ENCODE measurements at regions not wholly inside any gene's neighbourhood (a gene's known extent, or its start where the extent isn't known, plus 50 kb on each side); places are given as distances from the start of the nearest gene placed in this dataset.

DNA sequence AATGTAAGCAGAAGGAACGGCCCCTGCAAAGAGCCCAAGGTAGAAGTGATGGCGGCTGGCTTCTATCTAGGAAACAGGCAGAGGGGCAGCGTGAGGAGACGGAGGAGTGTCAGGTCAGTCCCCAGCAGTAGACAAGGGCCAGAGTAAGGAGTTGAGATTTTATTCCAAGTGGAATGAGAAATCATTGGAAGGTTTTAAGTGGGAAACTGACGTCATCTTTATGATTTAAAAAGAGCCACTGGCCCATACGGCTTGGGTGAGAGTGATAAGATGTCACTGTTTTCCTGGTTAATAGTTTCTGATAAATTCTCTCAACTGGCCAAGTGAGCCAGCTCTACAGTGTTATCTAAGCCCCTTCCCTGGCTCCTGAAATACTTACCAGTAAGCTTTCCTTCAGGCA is 103.2 kb upstream of the CAMK1G start:
- WGBS, 2 donors, result 88 to 89% methylated on average over 6 of the region's 6 CpGs
- H3K36me3 ChIP-seq, result no peaks in the 10 kb centered on the region
- TF ChIP-seq POLR2A (IDR thresholded peaks at IDR 0.05), result no peak
- TF ChIP-seq EP300 (IDR thresholded peaks at IDR 0.05), result no peak
- TF ChIP-seq, protein P1, sequence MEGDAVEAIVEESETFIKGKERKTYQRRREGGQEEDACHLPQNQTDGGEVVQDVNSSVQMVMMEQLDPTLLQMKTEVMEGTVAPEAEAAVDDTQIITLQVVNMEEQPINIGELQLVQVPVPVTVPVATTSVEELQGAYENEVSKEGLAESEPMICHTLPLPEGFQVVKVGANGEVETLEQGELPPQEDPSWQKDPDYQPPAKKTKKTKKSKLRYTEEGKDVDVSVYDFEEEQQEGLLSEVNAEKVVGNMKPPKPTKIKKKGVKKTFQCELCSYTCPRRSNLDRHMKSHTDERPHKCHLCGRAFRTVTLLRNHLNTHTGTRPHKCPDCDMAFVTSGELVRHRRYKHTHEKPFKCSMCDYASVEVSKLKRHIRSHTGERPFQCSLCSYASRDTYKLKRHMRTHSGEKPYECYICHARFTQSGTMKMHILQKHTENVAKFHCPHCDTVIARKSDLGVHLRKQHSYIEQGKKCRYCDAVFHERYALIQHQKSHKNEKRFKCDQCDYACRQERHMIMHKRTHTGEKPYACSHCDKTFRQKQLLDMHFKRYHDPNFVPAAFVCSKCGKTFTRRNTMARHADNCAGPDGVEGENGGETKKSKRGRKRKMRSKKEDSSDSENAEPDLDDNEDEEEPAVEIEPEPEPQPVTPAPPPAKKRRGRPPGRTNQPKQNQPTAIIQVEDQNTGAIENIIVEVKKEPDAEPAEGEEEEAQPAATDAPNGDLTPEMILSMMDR (IDR thresholded peaks at IDR 0.05), result no peak
- no peak for TF ChIP-seq POLR2AphosphoS5 (IDR thresholded peaks at IDR 0.05)
- intact Hi-C loops (cut with DNase I), result no loop called here
- DNase-seq, result no peak
- no peaks in the 10 kb centered on the region for H3K9me3 ChIP-seq
- no peaks in the 10 kb centered on the region for H3K4me1 ChIP-seq
- no peak overlapping the region for H3K27ac ChIP-seq
- no peak overlapping the region for H3K4me3 ChIP-seq
- H3K27me3 ChIP-seq, result no peaks in the 10 kb centered on the region

DNA sequence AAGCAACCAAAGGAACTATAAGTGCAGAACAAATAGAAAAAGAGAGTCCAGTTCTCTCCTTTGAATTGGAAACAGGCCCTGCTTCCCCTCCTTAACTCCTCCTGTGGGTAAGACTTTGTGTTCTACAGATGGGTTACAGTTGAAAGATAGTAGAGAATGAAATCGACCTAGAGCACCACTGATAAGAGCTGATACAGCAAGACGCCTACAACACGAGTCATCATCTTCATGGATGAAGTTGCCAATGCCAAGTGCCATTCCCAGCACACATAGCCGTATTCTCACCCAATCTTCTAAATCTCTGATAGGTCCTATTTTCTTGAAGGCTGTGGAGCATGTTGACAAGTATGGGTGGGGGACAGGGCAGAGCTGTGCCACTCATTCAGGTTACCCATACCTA is 99.8 kb upstream of the CAMK1G start:
- no peaks in the 10 kb centered on the region for H3K9me3 ChIP-seq
- WGBS, 2 donors, result 78 to 89% methylated on average over 4 of the region's 4 CpGs
- H3K4me1 ChIP-seq, result no peaks in the 10 kb centered on the region
- H3K27me3 ChIP-seq, result no peaks in the 10 kb centered on the region
- no peak overlapping the region for H3K27ac ChIP-seq
- no peak overlapping the region for H3K4me3 ChIP-seq
- H3K36me3 ChIP-seq, result no peaks in the 10 kb centered on the region
- intact Hi-C loops (cut with DNase I), result no loop called here
- DNase-seq, result no peak
- TF ChIP-seq EP300 (IDR thresholded peaks at IDR 0.05) (no peak), POLR2AphosphoS5 (IDR thresholded peaks at IDR 0.05) (no peak), POLR2A (IDR thresholded peaks at IDR 0.05) (no peak)
- TF ChIP-seq, protein P1 (IDR thresholded peaks at IDR 0.05), result no peak

DNA sequence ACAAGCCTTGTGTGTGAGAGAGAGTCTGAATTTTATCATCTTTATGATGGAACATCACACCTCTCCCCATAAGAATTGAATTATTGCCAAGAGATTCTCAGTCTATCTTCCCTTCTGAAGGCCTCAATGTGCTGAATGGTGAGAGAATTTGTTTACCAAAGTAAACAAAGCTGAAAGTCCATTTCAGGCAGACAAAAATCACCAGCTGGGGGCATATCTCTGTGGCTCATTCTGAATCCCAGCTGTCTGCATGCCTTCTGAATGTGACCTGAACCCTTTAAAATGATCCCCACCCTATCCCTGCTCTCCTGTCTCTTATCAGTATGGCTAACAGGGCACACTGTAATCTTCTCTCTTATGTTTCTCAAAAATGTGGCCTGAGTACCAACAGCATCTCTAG is 99.1 kb upstream of the CAMK1G start:
- H3K9me3 ChIP-seq, result no peaks in the 10 kb centered on the region
- intact Hi-C loops (cut with DNase I), result no loop called here
- H3K27me3 ChIP-seq, result no peaks in the 10 kb centered on the region
- no peak overlapping the region for H3K27ac ChIP-seq
- H3K4me3 ChIP-seq, result no peak overlapping the region
- no peak for DNase-seq
- no peak for TF ChIP-seq EP300 (IDR thresholded peaks at IDR 0.05)
- TF ChIP-seq POLR2A (IDR thresholded peaks at IDR 0.05), result no peak
- no peaks in the 10 kb centered on the region for H3K36me3 ChIP-seq
- H3K4me1 ChIP-seq, result no peaks in the 10 kb centered on the region

DNA sequence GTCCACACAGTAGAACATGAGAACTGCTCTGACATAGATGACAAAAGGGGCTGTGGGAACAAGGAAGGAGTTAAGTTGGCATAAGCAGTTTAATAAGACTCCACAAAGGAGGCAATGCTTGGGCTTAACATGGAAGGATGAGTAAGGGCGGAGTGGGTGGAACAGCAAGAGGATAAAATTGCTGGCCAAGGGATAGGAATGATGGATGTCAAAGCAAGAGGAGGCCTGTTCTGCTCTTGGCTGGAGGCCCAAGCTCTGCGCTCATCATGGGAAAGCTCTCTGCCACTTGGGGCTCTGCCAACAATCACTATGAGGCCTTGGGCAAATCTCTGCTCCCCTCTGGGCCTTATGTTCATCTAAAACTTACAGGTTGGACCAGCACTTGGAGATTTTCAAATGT is 98.3 kb upstream of the CAMK1G start:
- Histone ChIP-seq H3K36me3 (no peaks in the 10 kb centered on the region), H3K9me3 (no peaks in the 10 kb centered on the region), H3K27me3 (no peaks in the 10 kb centered on the region), H3K4me3 (no peak overlapping the region), H3K4me1 (no peaks in the 10 kb centered on the region), H3K27ac (no peak overlapping the region)
- intact Hi-C loops (cut with DNase I), result no loop called here
- DNase-seq, result no peak
- 73 to 77% methylated on average over 2 of the region's 2 CpGs for WGBS, 2 donors
- TF ChIP-seq EP300 (IDR thresholded peaks at IDR 0.05), result no peak
- TF ChIP-seq, protein P1 (IDR thresholded peaks at IDR 0.05), result no peak
- TF ChIP-seq POLR2A (IDR thresholded peaks at IDR 0.05), result no peak
- TF ChIP-seq POLR2AphosphoS5 (IDR thresholded peaks at IDR 0.05), result no peak

DNA sequence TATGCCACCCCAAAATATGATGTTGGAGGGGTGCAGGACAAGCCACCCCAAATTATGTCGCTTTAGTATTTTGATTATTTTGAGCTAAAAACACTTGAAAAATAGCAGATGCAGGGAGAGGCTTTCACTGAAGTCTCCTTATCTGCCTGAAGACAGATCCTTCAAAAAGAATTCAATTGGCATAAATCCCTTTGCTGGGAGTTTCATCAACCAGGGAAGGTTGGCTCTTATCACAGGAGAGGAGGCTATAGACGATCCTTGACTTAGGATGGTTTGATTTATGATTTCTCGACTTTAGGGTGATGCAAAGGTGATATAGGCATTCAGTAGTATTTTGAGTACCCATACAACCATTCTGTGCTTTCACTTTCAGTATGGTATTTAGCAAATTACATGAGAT is 97.8 kb upstream of the CAMK1G start:
- Histone ChIP-seq H3K4me3 (no peak overlapping the region), H3K4me1 (no peaks in the 10 kb centered on the region), H3K36me3 (no peaks in the 10 kb centered on the region), H3K27ac (no peak overlapping the region), H3K9me3 (no peaks in the 10 kb centered on the region), H3K27me3 (no peaks in the 10 kb centered on the region)
- TF ChIP-seq, protein P1 (IDR thresholded peaks at IDR 0.05), result no peak
- TF ChIP-seq POLR2AphosphoS5 (IDR thresholded peaks at IDR 0.05), result no peak
- TF ChIP-seq EP300 (IDR thresholded peaks at IDR 0.05), result no peak
- no peak for DNase-seq
- WGBS, 2 donors, result 60 to 85% methylated on average over 3 of the region's 3 CpGs
- intact Hi-C loops (cut with DNase I), result no loop called here

Measured in sigmoid colon (tissue), 6 donors.